ENCODE measurements at regions not wholly inside any gene's neighbourhood (a gene's known extent, or its start where the extent isn't known, plus 50 kb on each side); places are given as distances from the start of the nearest gene placed in this dataset.

DNA sequence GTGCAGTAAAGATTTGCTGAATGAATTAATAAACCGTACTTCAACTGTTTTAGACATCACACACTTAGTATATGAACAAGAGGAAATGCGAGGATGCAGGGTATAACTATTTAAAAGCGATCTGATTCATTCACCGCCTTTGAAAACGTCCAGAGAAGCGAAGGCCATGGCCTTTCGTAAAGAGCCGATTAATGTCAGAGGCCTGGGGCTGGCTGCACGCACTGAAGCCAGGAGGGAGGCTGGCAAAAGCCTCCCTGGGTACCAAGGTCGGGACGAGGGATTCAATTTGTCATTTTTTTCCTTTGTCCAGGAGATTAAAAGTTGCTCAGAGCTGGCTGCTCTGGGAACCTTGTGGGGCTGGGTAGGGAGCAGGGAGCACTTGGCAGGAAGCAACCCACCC is 307.4 kb downstream of the NPHP4 start:
- TF ChIP-seq EZH2 (IDR thresholded peaks at IDR 0.05; ENCODE audit: borderline replicate concordance, insufficient read depth, low read depth, low read length, poor library complexity, severe bottlenecking) = no peak
- TF ChIP-seq, protein P1, sequence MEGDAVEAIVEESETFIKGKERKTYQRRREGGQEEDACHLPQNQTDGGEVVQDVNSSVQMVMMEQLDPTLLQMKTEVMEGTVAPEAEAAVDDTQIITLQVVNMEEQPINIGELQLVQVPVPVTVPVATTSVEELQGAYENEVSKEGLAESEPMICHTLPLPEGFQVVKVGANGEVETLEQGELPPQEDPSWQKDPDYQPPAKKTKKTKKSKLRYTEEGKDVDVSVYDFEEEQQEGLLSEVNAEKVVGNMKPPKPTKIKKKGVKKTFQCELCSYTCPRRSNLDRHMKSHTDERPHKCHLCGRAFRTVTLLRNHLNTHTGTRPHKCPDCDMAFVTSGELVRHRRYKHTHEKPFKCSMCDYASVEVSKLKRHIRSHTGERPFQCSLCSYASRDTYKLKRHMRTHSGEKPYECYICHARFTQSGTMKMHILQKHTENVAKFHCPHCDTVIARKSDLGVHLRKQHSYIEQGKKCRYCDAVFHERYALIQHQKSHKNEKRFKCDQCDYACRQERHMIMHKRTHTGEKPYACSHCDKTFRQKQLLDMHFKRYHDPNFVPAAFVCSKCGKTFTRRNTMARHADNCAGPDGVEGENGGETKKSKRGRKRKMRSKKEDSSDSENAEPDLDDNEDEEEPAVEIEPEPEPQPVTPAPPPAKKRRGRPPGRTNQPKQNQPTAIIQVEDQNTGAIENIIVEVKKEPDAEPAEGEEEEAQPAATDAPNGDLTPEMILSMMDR (IDR thresholded peaks at IDR 0.05) = no peak
